ENCODE measurements at regions not wholly inside any gene's neighbourhood (a gene's known extent, or its start where the extent isn't known, plus 50 kb on each side); places are given as distances from the start of the nearest gene placed in this dataset.

- no peaks in the 10 kb centered on the region for H3K4me1 Mint-ChIP-seq
- no peak overlapping the region for H3K27ac Mint-ChIP-seq
- no peak for DNase-seq
- no peak overlapping the region for H3K4me3 Mint-ChIP-seq
- H3K9me3 Mint-ChIP-seq = no peaks in the 10 kb centered on the region
- no peaks in the 10 kb centered on the region for H3K27me3 Mint-ChIP-seq
- POLR2A ChIA-PET = no interaction called here
- H3K36me3 Mint-ChIP-seq = no peaks in the 10 kb centered on the region
- no peak for ATAC-seq (ENCODE audit: low read depth)
Measured at GRCh38 chr13:89899302-89900103, 1448.0 kb upstream of the MIR17HG start.

- DNase-seq (no peak), ATAC-seq (ENCODE audit: low read depth) (no peak)
- Mint-ChIP-seq H3K27ac (no peak overlapping the region), H3K4me1 (no peaks in the 10 kb centered on the region), H3K36me3 (no peaks in the 10 kb centered on the region), H3K27me3 (no peaks in the 10 kb centered on the region), H3K9me3 (no peaks in the 10 kb centered on the region), H3K4me3 (no peak overlapping the region)
- POLR2A ChIA-PET = no interaction called here
Measured at GRCh38 chr13:89900104-89900765, 1447.3 kb upstream of the MIR17HG start.

DNA sequence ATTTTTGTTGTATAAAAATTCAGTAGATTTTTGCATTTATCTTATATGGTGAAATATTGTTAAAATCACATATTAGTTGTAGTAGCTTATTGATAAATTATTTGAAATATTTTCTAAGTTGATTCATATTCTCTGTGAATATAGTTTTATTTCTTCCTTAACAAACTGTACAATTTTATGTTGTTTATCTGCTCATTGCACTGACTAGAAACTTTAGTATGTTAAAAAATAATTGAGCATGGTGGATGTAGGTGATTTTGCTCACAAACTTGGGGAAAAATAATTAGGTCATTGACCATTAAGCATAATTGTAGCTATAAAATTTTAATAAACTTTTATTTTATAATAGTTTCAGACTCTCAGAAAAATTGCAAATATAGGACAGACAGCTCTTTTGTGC lies 1445.3 kb upstream of the MIR17HG start:
- POLR2A ChIA-PET = no interaction called here
- Mint-ChIP-seq H3K27ac (no peak overlapping the region), H3K4me3 (no peak overlapping the region), H3K27me3 (no peaks in the 10 kb centered on the region), H3K4me1 (no peaks in the 10 kb centered on the region), H3K36me3 (no peaks in the 10 kb centered on the region), H3K9me3 (peaks cover 1% of the 10 kb centered on the region)
- ATAC-seq (ENCODE audit: low read depth) = no peak
- DNase-seq = no peak

- no peak overlapping the region for H3K27ac Mint-ChIP-seq
- POLR2A ChIA-PET = interaction anchor here (0.7 kb wide), 1 partner anchor 1648 kb away, joined by 3 read pairs; no protein-coding TSS in a partner anchor
- H3K36me3 Mint-ChIP-seq = no peaks in the 10 kb centered on the region
- H3K4me3 Mint-ChIP-seq = no peak overlapping the region
- peaks cover 1% of the 10 kb centered on the region for H3K9me3 Mint-ChIP-seq
- no peaks in the 10 kb centered on the region for H3K27me3 Mint-ChIP-seq
- ATAC-seq (ENCODE audit: low read depth) (no peak), DNase-seq (no peak)
- H3K4me1 Mint-ChIP-seq = no peaks in the 10 kb centered on the region
Measured at GRCh38 chr13:89903115-89903514, 1444.4 kb upstream of the MIR17HG start.

DNA sequence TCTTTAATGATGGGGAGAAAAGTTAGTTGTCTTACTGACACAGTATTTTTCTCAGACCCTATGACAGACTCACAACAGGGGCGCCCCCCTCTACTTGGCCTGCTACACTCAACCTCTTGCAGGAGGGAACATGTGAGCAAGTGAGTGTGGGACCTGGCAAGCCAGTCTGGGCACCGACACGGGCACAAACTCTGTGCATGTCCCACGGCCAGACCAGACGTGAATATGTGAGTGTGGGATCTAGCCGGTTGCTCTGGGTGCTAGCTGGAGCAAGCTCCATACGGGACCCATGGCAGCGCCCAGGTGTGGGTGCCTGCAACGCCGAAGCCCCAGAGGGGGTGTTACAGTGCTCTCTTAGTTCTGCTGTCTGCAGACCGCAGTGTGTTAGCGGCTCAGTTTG lies 1437.3 kb upstream of the MIR17HG start:
- H3K4me3 Mint-ChIP-seq = no peak overlapping the region
- no peak for ATAC-seq (ENCODE audit: low read depth)
- no peak overlapping the region for H3K27ac Mint-ChIP-seq
- no peak for DNase-seq
- H3K27me3 Mint-ChIP-seq = no peaks in the 10 kb centered on the region
- H3K36me3 Mint-ChIP-seq = no peaks in the 10 kb centered on the region
- POLR2A ChIA-PET = no interaction called here
- peaks cover 3% of the 10 kb centered on the region for H3K9me3 Mint-ChIP-seq
- H3K4me1 Mint-ChIP-seq = no peaks in the 10 kb centered on the region

DNA sequence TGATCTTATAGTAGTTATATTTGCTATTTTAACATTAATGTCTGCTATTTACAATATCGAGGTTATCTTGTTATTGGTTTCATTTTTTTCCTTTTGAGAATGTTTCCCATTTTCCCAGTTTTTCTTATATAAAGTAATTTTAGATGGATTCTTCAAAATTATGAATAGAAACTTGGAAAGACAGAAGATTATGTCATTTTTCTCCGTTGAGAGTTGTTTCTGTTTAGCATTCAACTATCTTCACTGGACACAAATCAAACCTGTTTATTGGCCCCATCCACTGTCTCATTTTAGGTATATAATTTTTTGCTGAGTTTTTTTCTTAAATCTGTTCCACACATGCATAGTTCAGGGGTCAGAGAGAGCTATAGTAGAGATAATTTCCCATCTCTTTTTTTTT lies 1430.9 kb upstream of the MIR17HG start:
- no peaks in the 10 kb centered on the region for H3K27me3 Mint-ChIP-seq
- H3K36me3 Mint-ChIP-seq = no peaks in the 10 kb centered on the region
- no peak for DNase-seq
- H3K4me1 Mint-ChIP-seq = no peaks in the 10 kb centered on the region
- POLR2A ChIA-PET = no interaction called here
- H3K9me3 Mint-ChIP-seq = peaks cover 4% of the 10 kb centered on the region
- ATAC-seq (ENCODE audit: low read depth) = no peak
- no peak overlapping the region for H3K27ac Mint-ChIP-seq
- no peak overlapping the region for H3K4me3 Mint-ChIP-seq

GRCh38 chr13:89920461-89920860 lies 1427.0 kb upstream of the MIR17HG start:
- no peaks in the 10 kb centered on the region for H3K27me3 Mint-ChIP-seq
- no peak overlapping the region for H3K27ac Mint-ChIP-seq
- ATAC-seq (ENCODE audit: low read depth) = no peak
- no peaks in the 10 kb centered on the region for H3K4me1 Mint-ChIP-seq
- H3K36me3 Mint-ChIP-seq = no peaks in the 10 kb centered on the region
- no peak overlapping the region for H3K4me3 Mint-ChIP-seq
- DNase-seq = no peak
- POLR2A ChIA-PET = no interaction called here
- H3K9me3 Mint-ChIP-seq = peaks cover 7% of the 10 kb centered on the region

DNA sequence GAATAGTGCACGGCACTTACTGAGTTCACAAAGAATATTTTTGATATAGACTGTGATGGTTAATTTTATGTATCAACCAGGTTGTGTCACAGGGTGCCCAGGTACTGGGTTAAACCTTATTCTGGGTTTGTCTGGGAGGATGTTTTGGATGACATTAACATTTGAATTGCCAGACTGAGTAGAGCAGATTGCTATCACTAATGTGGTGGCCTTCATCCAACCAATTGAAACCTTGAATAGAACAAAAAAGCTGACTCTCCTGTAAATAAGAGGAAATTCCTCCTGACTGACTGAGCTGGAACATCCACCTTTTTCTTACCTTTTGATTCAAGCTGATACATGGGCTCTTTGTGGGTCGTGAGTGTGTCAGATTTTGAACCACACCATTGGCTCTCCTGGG lies 1424.4 kb upstream of the MIR17HG start:
- no peaks in the 10 kb centered on the region for H3K4me1 Mint-ChIP-seq

GRCh38 chr13:89923736-89924135 lies 1423.8 kb upstream of the MIR17HG start:
- Mint-ChIP-seq H3K9me3 (peaks cover 7% of the 10 kb centered on the region), H3K27ac (no peak overlapping the region), H3K27me3 (no peaks in the 10 kb centered on the region), H3K4me3 (no peak overlapping the region), H3K36me3 (no peaks in the 10 kb centered on the region), H3K4me1 (no peaks in the 10 kb centered on the region)
- DNase-seq (no peak), ATAC-seq (ENCODE audit: low read depth) (no peak)
- POLR2A ChIA-PET = no interaction called here

More for the DNA sequence above, 1424.4 kb upstream of the MIR17HG start:
- Mint-ChIP-seq H3K27ac (no peak overlapping the region), H3K36me3 (no peaks in the 10 kb centered on the region), H3K9me3 (peaks cover 7% of the 10 kb centered on the region), H3K27me3 (no peaks in the 10 kb centered on the region), H3K4me3 (no peak overlapping the region)
- no peak for DNase-seq
- ATAC-seq (ENCODE audit: low read depth) = no peak
- POLR2A ChIA-PET = no interaction called here

DNA sequence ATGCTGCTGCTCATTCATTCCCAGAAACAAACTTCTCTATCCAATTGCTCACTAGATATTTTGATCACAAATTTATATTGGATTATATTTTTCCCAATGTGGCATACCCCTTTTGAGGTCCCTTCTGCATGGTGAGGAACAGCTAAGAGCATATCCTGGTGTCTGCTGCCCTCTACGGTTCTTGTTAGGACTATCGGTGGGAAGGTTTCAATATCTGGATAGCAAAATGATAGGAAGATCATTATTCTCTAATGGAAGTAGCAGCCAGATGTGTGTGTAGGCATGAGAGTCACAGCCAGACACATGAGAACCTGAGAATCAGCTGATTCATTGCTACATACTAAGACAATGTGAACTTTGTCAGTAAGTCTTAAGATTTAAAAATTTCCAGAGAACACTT lies 1422.4 kb upstream of the MIR17HG start:
- no peak overlapping the region for H3K27ac Mint-ChIP-seq
- no peaks in the 10 kb centered on the region for H3K27me3 Mint-ChIP-seq
- no peak overlapping the region for H3K4me3 Mint-ChIP-seq
- H3K36me3 Mint-ChIP-seq = no peaks in the 10 kb centered on the region
- DNase-seq (no peak), ATAC-seq (ENCODE audit: low read depth) (no peak)
- H3K9me3 Mint-ChIP-seq = peaks cover 7% of the 10 kb centered on the region
- H3K4me1 Mint-ChIP-seq = no peaks in the 10 kb centered on the region
- POLR2A ChIA-PET = no interaction called here

DNA sequence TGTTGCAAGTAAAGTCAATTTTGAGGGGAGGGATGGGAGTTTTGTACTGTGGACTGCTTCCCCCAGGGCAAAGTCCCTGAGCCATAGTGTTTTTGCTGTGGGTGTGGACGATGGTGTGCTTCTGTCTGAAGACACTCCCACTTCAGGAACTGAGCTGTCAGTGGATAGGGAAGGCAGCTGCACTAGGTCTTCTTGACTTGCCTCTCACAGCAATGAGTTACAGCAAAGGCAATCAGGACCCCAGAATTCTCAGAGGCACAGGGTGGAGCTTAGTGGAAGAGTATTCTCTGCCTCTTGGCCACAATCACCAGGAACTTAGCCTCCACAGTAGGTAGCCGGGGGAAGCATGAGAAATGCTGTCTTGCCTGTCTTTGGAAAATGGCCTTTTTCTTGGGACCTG lies 1416.6 kb upstream of the MIR17HG start:
- peaks cover 6% of the 10 kb centered on the region for H3K9me3 Mint-ChIP-seq
- no peak overlapping the region for H3K27ac Mint-ChIP-seq
- DNase-seq (no peak), ATAC-seq (ENCODE audit: low read depth) (no peak)
- H3K36me3 Mint-ChIP-seq = no peaks in the 10 kb centered on the region
- no peak overlapping the region for H3K4me3 Mint-ChIP-seq
- no peaks in the 10 kb centered on the region for H3K27me3 Mint-ChIP-seq
- POLR2A ChIA-PET = no interaction called here
- no peaks in the 10 kb centered on the region for H3K4me1 Mint-ChIP-seq

DNA sequence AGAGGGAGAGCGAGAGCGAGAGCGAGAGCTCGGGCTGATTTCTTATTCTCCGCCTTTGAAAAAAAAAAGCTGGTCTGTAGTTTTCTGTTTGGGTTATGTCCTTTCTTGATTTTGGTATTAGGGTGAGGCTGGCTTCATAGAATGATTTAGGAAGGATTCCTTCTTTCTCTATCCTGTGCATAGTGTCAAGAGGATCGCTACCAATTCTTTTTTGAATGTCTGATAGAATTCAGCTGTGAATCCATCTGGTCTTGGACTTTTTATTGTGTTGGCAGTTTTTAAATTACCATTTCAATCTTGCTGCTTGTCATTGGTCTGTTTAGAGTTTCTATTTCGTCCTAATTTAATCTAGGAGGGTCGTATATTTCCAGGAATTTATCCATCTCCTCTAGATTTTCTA lies 1414.6 kb upstream of the MIR17HG start:
- no peak overlapping the region for H3K27ac Mint-ChIP-seq
- no peak overlapping the region for H3K4me3 Mint-ChIP-seq
- DNase-seq (no peak), ATAC-seq (ENCODE audit: low read depth) (no peak)
- no peaks in the 10 kb centered on the region for H3K27me3 Mint-ChIP-seq
- H3K9me3 Mint-ChIP-seq = peaks cover 8% of the 10 kb centered on the region
- no peaks in the 10 kb centered on the region for H3K4me1 Mint-ChIP-seq
- POLR2A ChIA-PET = no interaction called here
- no peaks in the 10 kb centered on the region for H3K36me3 Mint-ChIP-seq

DNA sequence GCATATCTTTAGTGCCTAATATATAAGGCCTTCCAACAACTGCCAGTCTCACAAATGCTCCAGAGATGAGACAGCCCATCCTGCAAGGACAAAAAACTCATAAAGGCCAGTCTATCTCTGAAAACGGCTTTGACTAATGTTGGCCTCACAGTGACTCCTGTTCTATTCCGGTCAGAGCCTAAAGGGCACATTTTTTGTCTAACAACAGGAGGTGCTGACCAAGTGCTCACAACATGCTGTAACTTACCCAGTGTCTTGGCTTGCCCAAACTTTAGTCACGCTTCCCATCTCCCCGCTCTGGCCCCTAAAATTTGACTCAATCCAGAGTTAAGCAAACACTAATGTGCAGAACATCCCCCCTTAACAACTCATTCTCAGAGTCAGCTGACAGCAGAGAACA lies 1411.2 kb upstream of the MIR17HG start:
- no peak overlapping the region for H3K4me3 Mint-ChIP-seq
- no peak overlapping the region for H3K27ac Mint-ChIP-seq
- no peaks in the 10 kb centered on the region for H3K4me1 Mint-ChIP-seq
- ATAC-seq (ENCODE audit: low read depth) (no peak), DNase-seq (no peak)
- no peaks in the 10 kb centered on the region for H3K36me3 Mint-ChIP-seq
- no peaks in the 10 kb centered on the region for H3K27me3 Mint-ChIP-seq
- H3K9me3 Mint-ChIP-seq = peaks cover 12% of the 10 kb centered on the region
- POLR2A ChIA-PET = no interaction called here

GRCh38 chr13:89937420-89937819 lies 1410.1 kb upstream of the MIR17HG start:
- no peak overlapping the region for H3K4me3 Mint-ChIP-seq
- no peaks in the 10 kb centered on the region for H3K36me3 Mint-ChIP-seq
- peaks cover 12% of the 10 kb centered on the region for H3K9me3 Mint-ChIP-seq
- no peak overlapping the region for H3K27ac Mint-ChIP-seq
- no peaks in the 10 kb centered on the region for H3K27me3 Mint-ChIP-seq
- DNase-seq (no peak), ATAC-seq (ENCODE audit: low read depth) (no peak)
- H3K4me1 Mint-ChIP-seq = no peaks in the 10 kb centered on the region
- POLR2A ChIA-PET = no interaction called here
